Stimulated activated CD8-positive, alpha-beta memory T cell treated with anti-CD3 and anti-CD28 coated beads, Interleukin-15, amount 100 ng/mL, for 4 hours (primary cell): ENCODE measurements at regions not wholly inside any gene's neighbourhood (a gene's known extent, or its start where the extent isn't known, plus 50 kb on each side); places are given as distances from the start of the nearest gene placed in this dataset.

Experiments used
- DNase-seq, 2 donors: peaks; one replicate each; pipeline ENCODE4 v3.0.0-alpha.2; 2020; ENCODE audit warnings: low read depth in 2 of 2

- peak; percentile 63 to 74 for DNase-seq
Observed at GRCh38 chr1:168386949-168387586, 106.4 kb downstream of the TBX19 start.

- no peak for DNase-seq
Observed at GRCh38 chr1:168386492-168386891, 105.8 kb downstream of the TBX19 start.

GRCh38 chr1:168381850-168382249 lies 101.2 kb downstream of the TBX19 start:
- DNase-seq: no peak

- no peak for DNase-seq
Observed at GRCh38 chr1:168380945-168381344, 100.3 kb downstream of the TBX19 start.

GRCh38 chr1:168379104-168379860 lies 98.6 kb downstream of the TBX19 start:
- DNase-seq: no peak

GRCh38 chr1:168375566-168376300 lies 95.1 kb downstream of the TBX19 start:
- DNase-seq: no peak

DNA sequence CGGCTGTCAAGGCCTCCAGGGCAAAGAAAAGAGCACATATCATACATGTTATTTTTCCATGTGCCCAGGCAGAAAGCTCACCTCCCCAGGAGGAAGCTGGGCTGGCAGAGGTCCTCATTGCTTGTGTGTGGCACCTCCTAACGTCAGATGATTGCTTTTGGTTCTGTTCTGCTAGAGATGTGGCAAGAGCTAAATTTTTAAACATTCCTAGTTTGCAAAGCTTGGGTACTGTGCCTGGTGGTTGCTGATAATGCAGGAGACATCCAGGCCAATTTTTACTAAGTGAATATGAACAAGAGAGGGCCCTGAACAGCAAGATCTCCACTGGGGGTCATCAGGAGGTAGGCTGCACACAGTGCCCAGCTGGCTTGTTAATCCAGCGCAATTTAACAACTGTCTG lies 93.9 kb downstream of the TBX19 start:
- DNase-seq: no peak

- no peak for DNase-seq
Observed at GRCh38 chr1:168373869-168374268, 93.2 kb downstream of the TBX19 start.

DNA sequence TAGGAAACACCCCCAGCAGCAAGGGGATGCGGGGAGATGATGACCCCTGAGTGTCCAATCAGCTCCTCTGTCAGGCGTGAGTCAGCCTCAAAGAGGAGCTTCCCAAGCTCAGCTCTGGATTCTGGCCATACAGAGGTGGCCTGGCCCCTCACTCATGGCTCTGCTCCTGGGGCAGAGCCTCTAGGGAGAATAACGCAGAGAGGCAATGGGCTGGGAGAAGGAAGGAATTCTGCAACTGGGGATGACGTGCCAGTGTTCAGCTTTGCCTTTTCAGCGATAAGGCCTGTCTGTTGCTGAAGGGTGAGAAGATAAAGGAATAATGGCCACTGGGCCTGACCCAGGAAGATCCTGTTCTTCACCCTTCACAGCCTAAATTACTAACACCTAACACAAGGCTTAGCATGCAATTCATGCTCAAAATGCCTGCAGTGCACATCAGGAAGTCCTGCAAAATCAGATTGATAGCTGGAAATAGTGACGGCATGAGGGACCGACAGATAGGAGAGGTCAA lies 92.2 kb downstream of the TBX19 start:
- DNase-seq: no peak

DNA sequence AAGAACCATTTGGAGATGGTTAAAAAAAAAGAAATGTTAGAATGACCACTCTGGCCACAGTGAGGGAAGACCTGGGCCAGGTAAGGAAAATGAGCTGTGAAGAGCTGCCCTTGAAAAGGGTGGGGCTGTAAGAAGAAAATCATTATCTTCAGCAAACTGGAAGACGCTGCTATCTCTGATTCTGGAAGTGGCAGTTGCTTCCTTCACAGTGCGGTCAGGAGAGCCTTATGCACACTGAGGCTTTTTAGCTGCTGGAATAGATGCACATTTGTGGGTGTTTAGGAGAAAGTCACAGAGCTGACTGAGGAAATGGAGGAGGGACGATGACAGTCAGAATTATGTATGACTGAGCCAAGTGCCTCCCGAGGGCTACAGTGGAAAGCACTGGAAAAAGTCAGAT lies 91.6 kb downstream of the TBX19 start:
- no peak for DNase-seq

- DNase-seq: no peak
Observed at GRCh38 chr1:168371477-168371876, 90.8 kb downstream of the TBX19 start.

- DNase-seq: no peak
Observed at GRCh38 chr1:168370586-168370985, 89.9 kb downstream of the TBX19 start.

- DNase-seq: no peak
Observed at GRCh38 chr1:168369655-168370054, 89.0 kb downstream of the TBX19 start.

DNA sequence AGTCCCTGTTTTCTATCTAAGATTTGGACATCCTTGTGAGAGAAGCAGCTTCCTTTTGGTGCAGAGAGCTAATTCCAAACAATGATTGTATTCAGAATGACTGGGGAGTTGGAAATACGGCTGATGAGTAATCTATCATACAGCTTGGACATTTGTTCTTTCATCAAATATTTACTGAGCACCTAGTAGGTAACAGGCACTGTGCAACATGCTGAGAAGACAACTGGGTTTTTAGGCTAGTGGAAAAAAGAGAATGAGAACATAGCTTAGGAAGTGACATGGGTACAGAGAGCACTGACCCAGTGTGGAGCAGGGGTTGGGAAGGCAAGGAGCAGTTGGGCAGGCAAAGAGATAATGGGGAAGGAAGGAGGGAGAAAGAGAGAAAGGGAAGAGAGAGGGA lies 87.5 kb downstream of the TBX19 start:
- DNase-seq: no peak

- no peak for DNase-seq
Observed at GRCh38 chr1:168365719-168366479, 85.2 kb downstream of the TBX19 start.
